HCT116 (cell line): ENCODE measurements at regions not wholly inside any gene's neighbourhood (a gene's known extent, or its start where the extent isn't known, plus 50 kb on each side); places are given as distances from the start of the nearest gene placed in this dataset.

Source experiments
- ATAC-seq: fragments of 200-7000 bp; cut with Tn5 transposase; 2 replicates; pipeline ENCODE4 v1.9.1; 2020; ENCODE audit warnings: mild to moderate bottlenecking, moderate library complexity
- BruUV-seq: library from RNA; stranded (reverse); fragments of 400-500 nt; replicated peaks from 2 replicates; lab custom pipeline; 2021; lab: Mats Ljungman, UMichigan
- CTCF ChIA-PET: fragments of 300-600 bp; sonication (Branson Sonifier 250); formaldehyde crosslinking; loops from one replicate; lab custom pipeline; 2021; ENCODE audit warnings: antibody characterized with exemption; lab: Charles Lee
- POLR2A ChIA-PET: fragments of 300-600, 350-600 bp; sonication (Branson Sonifier 250); formaldehyde crosslinking; loops from one replicate; lab custom pipeline; 2021; ENCODE audit warnings: antibody characterized with exemption; lab: Charles Lee
- RAD21 ChIA-PET, 2 experiments: fragments of 300-600 bp; sonication (Branson Sonifier 250); formaldehyde crosslinking; loops; one replicate each; lab custom pipeline; 2023; ENCODE audit warnings: low total read pairs in 2 of 2; ENCODE audit not compliant: uncharacterized antibody in 2 of 2, unreplicated experiment in 2 of 2, low non-redundant PET in 1 of 2; lab: Charles Lee
- DNase-seq: peaks from one replicate; pipeline ENCODE4 v3.0.0-alpha.2; 2010; ENCODE audit warnings: low read depth, low spot score
- H2AFZ ChIP-seq: fragments of 200-600 bp; shearing (Covaris generic), sonication (generic); 2 replicates; pipeline ENCODE4 v1.6.1; 2017; ENCODE audit warnings: low read depth, mixed run types, mixed read lengths, antibody characterized with exemption, low read length; ENCODE audit not compliant: poor library complexity, severe bottlenecking
- H3K27ac ChIP-seq: 2 replicates; pipeline ENCODE4 v1.5.1; 2012; ENCODE audit warnings: low read depth, low read length
- H3K27me3 ChIP-seq: fragments of 200-600 bp; sonication (generic); 2 replicates; pipeline ENCODE4 v1.6.1; 2016; ENCODE audit warnings: mixed run types, low read length, mixed read lengths; ENCODE audit not compliant: insufficient read depth
- H3K36me3 ChIP-seq, 2 experiments: fragments of 200-500 bp in 1 of 2; fragments of 200-600 bp in 1 of 2; sonication (Bioruptor generic) in 1 of 2; sonication (generic) in 1 of 2; 2 replicates each; pipeline versions ENCODE4 v1.5.1 to v1.6.1; 2014 to 2016; ENCODE audit warnings: low read length in 2 of 2, inconsistent platforms in 1 of 2, mixed read lengths in 1 of 2, mixed run types in 1 of 2; ENCODE audit not compliant: insufficient read depth in 2 of 2, control insufficient read depth in 1 of 2
- H3K4me1 ChIP-seq, 2 experiments: fragments of 200-600 bp in 1 of 2; sonication (generic) in 1 of 2; 2 replicates each; pipeline versions ENCODE4 v1.5.1 to v1.6.1; 2012 to 2017; ENCODE audit warnings: low read length in 2 of 2, inconsistent platforms in 1 of 2, mild to moderate bottlenecking in 1 of 2, mixed read lengths in 1 of 2, mixed run types in 1 of 2, moderate library complexity in 1 of 2; ENCODE audit not compliant: insufficient read depth in 2 of 2, control insufficient read depth in 1 of 2
- H3K4me2 ChIP-seq: fragments of 200-600 bp; sonication (generic); 2 replicates; pipeline ENCODE4 v1.6.1; 2017; ENCODE audit warnings: mixed run types, low read length, mixed read lengths
- H3K4me3 ChIP-seq, 2 experiments: fragments of 200-600 bp in 1 of 2; sonication (generic) in 1 of 2; replicated peaks in 1 of 2; 2 replicates each; pipeline ENCODE4 v1.5.1; 2011 to 2016; ENCODE audit warnings: low read length in 2 of 2, control low read depth in 1 of 2, low read depth in 1 of 2, mild to moderate bottlenecking in 1 of 2, mixed read lengths in 1 of 2, mixed run types in 1 of 2
- H3K79me2 ChIP-seq: fragments of 200-600 bp; sonication (generic); 2 replicates; pipeline ENCODE4 v1.6.1; 2017; ENCODE audit warnings: mild to moderate bottlenecking, mixed run types, low read length, moderate library complexity, mixed read lengths; ENCODE audit not compliant: insufficient read depth
- H3K9ac ChIP-seq: fragments of 200-600 bp; sonication (generic); 2 replicates; pipeline ENCODE4 v1.6.1; 2016; ENCODE audit warnings: low read length, mixed read lengths
- H3K9me2 ChIP-seq: fragments of 200-600 bp; sonication (generic), shearing (Covaris generic); 2 replicates; pipeline ENCODE4 v1.6.1; 2017; ENCODE audit warnings: mixed run types, mild to moderate bottlenecking, moderate library complexity; ENCODE audit not compliant: insufficient read depth
- H3K9me3 ChIP-seq, 2 experiments: fragments of 200-500 bp in 1 of 2; fragments of 200-600 bp in 1 of 2; sonication (Bioruptor generic) in 1 of 2; sonication (generic) in 1 of 2; 2 replicates each; pipeline ENCODE4 v1.6.1; 2014 to 2017; ENCODE audit warnings: low read length in 2 of 2, mixed read lengths in 2 of 2, inconsistent platforms in 1 of 2, low read depth in 1 of 2, mild to moderate bottlenecking in 1 of 2, mixed run types in 1 of 2, moderate library complexity in 1 of 2; ENCODE audit not compliant: control insufficient read depth in 1 of 2, insufficient read depth in 1 of 2
- H4K20me1 ChIP-seq: fragments of 200-600 bp; sonication (generic), shearing (Covaris generic); 2 replicates; pipeline ENCODE4 v1.6.1; 2017; ENCODE audit warnings: mixed run types, mild to moderate bottlenecking, moderate library complexity; ENCODE audit not compliant: insufficient read depth
- ATF3 ChIP-seq: IDR thresholded peaks from 2 replicates; pipeline ENCODE4 v1.6.1; 2012
- CBX3 ChIP-seq: IDR thresholded peaks from 2 replicates; pipeline ENCODE4 v1.6.1; 2012; ENCODE audit warnings: low read depth
- CEBPB ChIP-seq: IDR thresholded peaks from 2 replicates; pipeline ENCODE4 v1.6.1; 2012; ENCODE audit warnings: low read depth
- EGR1 ChIP-seq: IDR thresholded peaks from 2 replicates; pipeline ENCODE4 v1.6.1; 2012; ENCODE audit warnings: low read depth
- ELF1 ChIP-seq: IDR thresholded peaks from 2 replicates; pipeline ENCODE4 v1.6.1; 2012; ENCODE audit warnings: low read depth, borderline replicate concordance
- FOSL1 ChIP-seq: IDR thresholded peaks from 2 replicates; pipeline ENCODE4 v1.6.1; 2012; ENCODE audit warnings: low read depth
- MAX ChIP-seq: IDR thresholded peaks from 2 replicates; pipeline ENCODE4 v1.6.1; 2012
- POLR2A ChIP-seq: IDR thresholded peaks from 2 replicates; pipeline ENCODE4 v1.7.0; 2011; ENCODE audit warnings: borderline replicate concordance; ENCODE audit not compliant: insufficient read depth, insufficient read length; ENCODE audit errors: extremely low read depth
- POLR2AphosphoS5 ChIP-seq: IDR thresholded peaks from 2 replicates; pipeline ENCODE4 v1.6.1; 2011; ENCODE audit warnings: mild to moderate bottlenecking, low read depth, low read length, moderate library complexity
- RAD21 ChIP-seq: IDR thresholded peaks from 2 replicates; pipeline ENCODE4 v1.6.1; 2012; ENCODE audit warnings: low read depth, mild to moderate bottlenecking
- REST ChIP-seq: IDR thresholded peaks from 2 replicates; pipeline ENCODE4 v1.6.1; 2012; ENCODE audit warnings: low read depth
- SIN3A ChIP-seq: IDR thresholded peaks from 2 replicates; pipeline ENCODE4 v1.6.1; 2012; ENCODE audit warnings: low read depth
- SRF ChIP-seq: IDR thresholded peaks from 2 replicates; pipeline ENCODE4 v1.6.1; 2012; ENCODE audit warnings: low read depth
- TCF7L2 ChIP-seq: IDR thresholded peaks from 2 replicates; pipeline ENCODE4 v1.7.0; 2011; ENCODE audit warnings: borderline replicate concordance, inconsistent platforms; ENCODE audit not compliant: insufficient read depth, insufficient read length; ENCODE audit errors: extremely low read depth
- YY1 ChIP-seq: IDR thresholded peaks from 2 replicates; pipeline ENCODE4 v1.6.1; 2011; ENCODE audit warnings: low read length, low read depth, moderate library complexity, mild to moderate bottlenecking; ENCODE audit not compliant: insufficient replicate concordance; ENCODE audit errors: extremely low read depth
- ZBTB33 ChIP-seq: IDR thresholded peaks from 2 replicates; pipeline ENCODE4 v1.6.1; 2011; ENCODE audit warnings: mild to moderate bottlenecking, low read length, moderate library complexity; ENCODE audit not compliant: insufficient replicate concordance; ENCODE audit errors: extremely low read depth
- ZFX ChIP-seq: fragments of 450-650 bp; IDR thresholded peaks from 2 replicates; pipeline ENCODE4 v1.6.1; 2017
- intact Hi-C: fragments of 100-400 bp; cut with micrococcal nuclease; formaldehyde crosslinking; loops from 2 replicates; pipeline ENCODE4 v1.10.0; 2022

GRCh38 chr21:16388911-16389560, 659.3 kb downstream of the USP25 start:
- DNase-seq (no peak), ATAC-seq (no peak)
- H3K9me3 ChIP-seq: peaks cover 2 to 28% of the 10 kb centered on the region in 2 experiments; a peak in 2 of 4 replicates
- no peaks in the 10 kb centered on the region for H3K79me2 ChIP-seq
- no peak overlapping the region for H3K4me2 ChIP-seq
- H3K27me3 ChIP-seq: no peaks in the 10 kb centered on the region
- intact Hi-C loops: no loop called here
- ChIA-PET RAD21 (no interaction called here), POLR2A (no interaction called here), CTCF (no interaction called here)
- H3K9me2 ChIP-seq: no peaks in the 10 kb centered on the region
- H4K20me1 ChIP-seq: no peaks in the 10 kb centered on the region
- no peak overlapping the region for H3K27ac ChIP-seq
- no peak for TF ChIP-seq FOSL1
- TF ChIP-seq RAD21: no peak
- TF ChIP-seq ELF1: no peak
- no peak for TF ChIP-seq ATF3
- no peak for TF ChIP-seq SRF
- no peak for TF ChIP-seq CEBPB
- TF ChIP-seq EGR1: no peak
- no peak for TF ChIP-seq ZBTB33
- no peak for TF ChIP-seq TCF7L2
- TF ChIP-seq POLR2A: no peak
- TF ChIP-seq CBX3: no peak
- TF ChIP-seq REST: no peak
- no peak for TF ChIP-seq YY1
- TF ChIP-seq POLR2AphosphoS5: no peak
- no peak for TF ChIP-seq SIN3A
- TF ChIP-seq ZFX: no peak
- TF ChIP-seq MAX: no peak
- H3K9ac ChIP-seq: no peak overlapping the region
- H2AFZ ChIP-seq: no peak overlapping the region
- H3K36me3 ChIP-seq: no peaks in the 10 kb centered on the region
- no TSS peak for BruUV-seq
- no peak overlapping the region for H3K4me3 ChIP-seq
- no peaks in the 10 kb centered on the region for H3K4me1 ChIP-seq
